ENCODE measurements at regions not wholly inside any gene's neighbourhood (a gene's known extent, or its start where the extent isn't known, plus 50 kb on each side); places are given as distances from the start of the nearest gene placed in this dataset.

GRCh38 chr7:4513450-4513849 is 168.6 kb upstream of the FOXK1 start:
- Histone ChIP-seq H3K27me3 (peaks cover 0 to 5% of the 10 kb centered on the region in 2 donors), H3K36me3 (no peaks in the 10 kb centered on the region), H3K27ac (no peak overlapping the region), H3K4me1 (no peaks in the 10 kb centered on the region), H3K4me3 (no peak overlapping the region), H3K9me3 (peaks cover 0 to 11% of the 10 kb centered on the region in 2 donors)
- no peak for DNase-seq (ENCODE audit: low spot score in 2 of 2)
- no peak for TF ChIP-seq CTCF (IDR thresholded peaks at IDR 0.05)
- TF ChIP-seq POLR2A (IDR thresholded peaks at IDR 0.05): no peak
- no peak for TF ChIP-seq POLR2AphosphoS5 (IDR thresholded peaks at IDR 0.05)
- intact Hi-C loops (cut with DNase I; ENCODE audit: low total_unique reads): no loop called here

- no peak for TF ChIP-seq POLR2A (IDR thresholded peaks at IDR 0.05)
- no peak for TF ChIP-seq POLR2AphosphoS5 (IDR thresholded peaks at IDR 0.05)
- TF ChIP-seq CTCF (IDR thresholded peaks at IDR 0.05): no peak
- DNase-seq (ENCODE audit: low spot score in 2 of 2): no peak
- Histone ChIP-seq H3K27ac (no peak overlapping the region), H3K9me3 (no peaks in the 10 kb centered on the region), H3K4me3 (no peak overlapping the region), H3K36me3 (no peaks in the 10 kb centered on the region), H3K27me3 (peaks cover 0 to 2% of the 10 kb centered on the region in 2 donors), H3K4me1 (no peaks in the 10 kb centered on the region)
- intact Hi-C loops (cut with DNase I; ENCODE audit: low total_unique reads): no loop called here
Measured at GRCh38 chr7:4519819-4520520, 162.1 kb upstream of the FOXK1 start.

DNA sequence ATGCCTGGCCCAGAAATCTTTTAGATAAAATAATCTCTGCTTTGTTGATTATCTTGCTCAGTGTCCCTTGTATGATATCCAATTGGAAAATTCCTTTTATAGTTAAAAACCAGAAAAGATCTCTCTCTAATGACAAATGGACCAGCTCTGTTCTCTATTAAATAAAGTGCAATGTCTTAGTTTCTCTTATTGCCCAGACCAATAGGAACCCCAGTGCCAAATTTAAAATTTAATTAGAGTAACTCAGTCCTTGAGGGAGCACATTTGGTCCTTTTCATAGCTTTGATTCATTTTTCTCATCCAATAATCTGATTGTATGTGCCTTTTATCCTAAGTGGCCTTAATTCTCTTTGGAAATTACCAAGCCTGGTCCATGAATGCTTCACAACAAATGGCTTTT is 158.9 kb upstream of the FOXK1 start:
- Histone ChIP-seq H3K27me3 (no peaks in the 10 kb centered on the region), H3K4me1 (no peaks in the 10 kb centered on the region), H3K9me3 (no peaks in the 10 kb centered on the region), H3K36me3 (no peaks in the 10 kb centered on the region), H3K4me3 (no peak overlapping the region), H3K27ac (no peak overlapping the region)
- intact Hi-C loops (cut with DNase I; ENCODE audit: low total_unique reads): no loop called here
- no peak for DNase-seq (ENCODE audit: low spot score in 2 of 2)
- TF ChIP-seq POLR2A (IDR thresholded peaks at IDR 0.05) (no peak), CTCF (IDR thresholded peaks at IDR 0.05) (no peak), POLR2AphosphoS5 (IDR thresholded peaks at IDR 0.05) (no peak)

DNA sequence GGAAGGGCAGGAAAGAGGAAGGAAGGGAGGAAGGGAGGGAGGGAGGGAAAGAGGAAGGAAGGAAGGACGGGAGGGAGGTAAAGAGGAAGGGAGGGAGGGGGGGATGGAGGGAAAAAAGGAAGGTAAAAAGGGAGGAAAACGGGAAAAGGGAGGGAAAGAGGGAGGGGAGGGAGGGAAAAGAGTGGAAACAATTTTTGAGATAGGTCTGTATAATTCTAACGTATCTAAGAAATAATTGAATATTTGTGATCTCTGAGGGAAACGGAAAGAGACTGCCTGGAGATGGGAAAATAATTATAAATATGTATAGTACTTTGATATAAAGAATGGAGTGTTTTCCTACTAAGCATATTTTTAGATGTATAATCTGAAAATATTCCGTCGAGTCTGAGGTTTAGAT is 158.2 kb upstream of the FOXK1 start:
- H3K9me3 ChIP-seq: no peaks in the 10 kb centered on the region
- intact Hi-C loops (cut with DNase I; ENCODE audit: low total_unique reads): no loop called here
- H3K36me3 ChIP-seq: no peaks in the 10 kb centered on the region
- TF ChIP-seq POLR2A (IDR thresholded peaks at IDR 0.05) (no peak), CTCF (IDR thresholded peaks at IDR 0.05) (no peak), POLR2AphosphoS5 (IDR thresholded peaks at IDR 0.05) (no peak)
- H3K4me3 ChIP-seq: no peak overlapping the region
- no peak for DNase-seq (ENCODE audit: low spot score in 2 of 2)
- no peaks in the 10 kb centered on the region for H3K27me3 ChIP-seq
- H3K27ac ChIP-seq: no peak overlapping the region
- H3K4me1 ChIP-seq: no peaks in the 10 kb centered on the region

DNA sequence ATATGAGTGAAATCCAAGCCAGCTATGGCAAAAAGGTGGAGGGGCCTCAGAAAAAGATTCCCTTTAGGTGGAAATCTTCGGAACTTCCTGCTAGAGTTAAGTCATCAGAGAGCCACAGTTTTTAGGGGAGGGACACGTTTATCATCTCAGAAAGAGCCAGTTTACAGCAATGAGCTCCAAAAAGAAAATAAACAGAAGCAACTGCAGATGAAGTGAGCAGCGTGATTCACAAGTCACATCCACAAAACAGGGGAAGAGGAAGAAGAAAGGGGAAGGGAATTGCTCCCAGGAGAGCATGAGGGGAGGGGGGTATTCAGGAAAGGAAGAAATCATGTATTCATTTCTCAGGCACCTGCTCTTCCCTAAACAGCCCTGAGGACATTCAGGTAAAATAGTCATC is 156.2 kb upstream of the FOXK1 start:
- Histone ChIP-seq H3K4me3 (no peak overlapping the region), H3K36me3 (no peaks in the 10 kb centered on the region), H3K4me1 (no peaks in the 10 kb centered on the region), H3K27me3 (no peaks in the 10 kb centered on the region), H3K9me3 (no peaks in the 10 kb centered on the region), H3K27ac (no peak overlapping the region)
- intact Hi-C loops (cut with DNase I; ENCODE audit: low total_unique reads): no loop called here
- DNase-seq (ENCODE audit: low spot score in 2 of 2): no peak
- TF ChIP-seq CTCF (IDR thresholded peaks at IDR 0.05): no peak

Measured in breast epithelium (tissue), 4 donors.